Activated T-helper 2 cell treated with anti-CD3 and anti-CD28 coated beads, Interferon-gamma antibody, Interleukin-2, Interleukin-4, amounts not matched to agents 10 μg/mL and 5 μg/mL and 100 μg/mL, durations not matched to agents 14 hours and 24 hours and 36 hours (primary cell): ENCODE measurements at regions not wholly inside any gene's neighbourhood (a gene's known extent, or its start where the extent isn't known, plus 50 kb on each side); places are given as distances from the start of the nearest gene placed in this dataset.
"Not testable (repeated sequence)": the region's sequence is repeated elsewhere in the genome, so short reads cannot be mapped to it uniquely, and the experiment has no call there.

ENCODE experiments used
- DNase-seq: peaks from one replicate; pipeline ENCODE4 v3.0.0; 2021; ENCODE audit warnings: low spot score
- H3K27ac Mint-ChIP-seq: one replicate; pipeline ENCODE4 v1.8.0; 2021; ENCODE audit warnings: mixed read lengths
- H3K27me3 Mint-ChIP-seq: one replicate; pipeline ENCODE4 v1.8.0; 2021; ENCODE audit warnings: low read depth, mixed read lengths
- H3K36me3 Mint-ChIP-seq: one replicate; pipeline ENCODE4 v1.8.0; 2021; ENCODE audit warnings: low read depth, mixed read lengths
- H3K4me1 Mint-ChIP-seq: one replicate; pipeline ENCODE4 v1.8.0; 2021; ENCODE audit warnings: low read depth, mixed read lengths
- H3K4me3 Mint-ChIP-seq: one replicate; pipeline ENCODE4 v1.8.0; 2021; ENCODE audit warnings: low read depth, mild to moderate bottlenecking, moderate library complexity, mixed read lengths
- H3K9me3 Mint-ChIP-seq: one replicate; pipeline ENCODE4 v1.8.0; 2021; ENCODE audit warnings: mixed read lengths
- intact Hi-C: fragments of 100-400 bp; cut with micrococcal nuclease; formaldehyde crosslinking; loops from one replicate; pipeline ENCODE4 v1.15.1; 2023

- peak overlapping the region; percentile 46 for H3K27ac Mint-ChIP-seq
- no peaks in the 10 kb centered on the region for H3K9me3 Mint-ChIP-seq
- peaks cover 16% of the 10 kb centered on the region for H3K4me1 Mint-ChIP-seq
- intact Hi-C loops: no loop called here
- H3K36me3 Mint-ChIP-seq: no peaks in the 10 kb centered on the region
- DNase-seq: no peak
- H3K4me3 Mint-ChIP-seq: no peak overlapping the region
- H3K27me3 Mint-ChIP-seq: no peaks in the 10 kb centered on the region
Observed at GRCh38 chr2:231644426-231644825, 51.8 kb downstream of the TEX44 start.

GRCh38 chr2:231646476-231646875, 53.8 kb downstream of the TEX44 start:
- Mint-ChIP-seq H3K4me1 (peaks cover 16% of the 10 kb centered on the region), H3K36me3 (no peaks in the 10 kb centered on the region), H3K9me3 (no peaks in the 10 kb centered on the region), H3K4me3 (no peak overlapping the region), H3K27ac (no peak overlapping the region), H3K27me3 (no peaks in the 10 kb centered on the region)
- intact Hi-C loops: no loop called here
- DNase-seq: no peak

GRCh38 chr2:231648579-231649174, 56.0 kb downstream of the TEX44 start:
- DNase-seq: peak; percentile 51
- H3K4me3 Mint-ChIP-seq: no peak overlapping the region
- H3K27me3 Mint-ChIP-seq: no peaks in the 10 kb centered on the region
- H3K27ac Mint-ChIP-seq: no peak overlapping the region
- no peaks in the 10 kb centered on the region for H3K9me3 Mint-ChIP-seq
- intact Hi-C loops: no loop called here
- peaks cover 7% of the 10 kb centered on the region for H3K4me1 Mint-ChIP-seq
- H3K36me3 Mint-ChIP-seq: no peaks in the 10 kb centered on the region

- DNase-seq, intact Hi-C loops: not testable (repeated sequence)
Observed at GRCh38 chr2:231651561-231651960, 56.8 kb upstream of the PTMA start.

GRCh38 chr2:231655488-231655887, 52.8 kb upstream of the PTMA start:
- intact Hi-C loops: no loop called here
- Mint-ChIP-seq H3K27me3 (no peaks in the 10 kb centered on the region), H3K9me3 (no peaks in the 10 kb centered on the region), H3K27ac (no peak overlapping the region), H3K4me3 (no peak overlapping the region), H3K4me1 (peaks cover under 1% of the 10 kb centered on the region), H3K36me3 (peaks cover under 1% of the 10 kb centered on the region)
- DNase-seq: no peak

More at GRCh38 chr2:231651561-231651960, 56.8 kb upstream of the PTMA start:
- H3K4me1 Mint-ChIP-seq, H3K4me3 Mint-ChIP-seq, H3K9me3 Mint-ChIP-seq, H3K36me3 Mint-ChIP-seq, H3K27ac Mint-ChIP-seq, H3K27me3 Mint-ChIP-seq: not testable (repeated sequence)

- Mint-ChIP-seq H3K4me3 (no peak overlapping the region), H3K9me3 (no peaks in the 10 kb centered on the region), H3K4me1 (peaks cover 3% of the 10 kb centered on the region), H3K36me3 (peaks cover 4% of the 10 kb centered on the region), H3K27me3 (no peaks in the 10 kb centered on the region), H3K27ac (no peak overlapping the region)
- intact Hi-C loops: no loop called here
- no peak for DNase-seq
Observed at GRCh38 chr2:231655894-231656293, 52.4 kb upstream of the PTMA start.
